PFSK-1 (cell line): ENCODE measurements at regions not wholly inside any gene's neighbourhood (a gene's known extent, or its start where the extent isn't known, plus 50 kb on each side); places are given as distances from the start of the nearest gene placed in this dataset.

ENCODE experiments used
- FOXP2 ChIP-seq: optimal IDR thresholded peaks from 2 replicates; pipeline ENCODE3; 2011; ENCODE audit warnings: borderline replicate concordance, control low read depth, inconsistent platforms; ENCODE audit not compliant: insufficient read depth; ENCODE audit errors: extremely low read length, extremely low read depth
- POLR2AphosphoS5 ChIP-seq: IDR thresholded peaks from 2 replicates; pipeline ENCODE4 v1.6.1; 2012; ENCODE audit warnings: low read depth, mild to moderate bottlenecking, control low read depth, low read length, moderate library complexity
- REST ChIP-seq, 2 experiments: IDR thresholded peaks; 2 replicates each; pipeline versions ENCODE4 v1.6.1 to v1.8.0; 2011 to 2012; ENCODE audit warnings: low read depth in 2 of 2, low read length in 2 of 2, control low read depth in 1 of 2, inconsistent platforms in 1 of 2, mild to moderate bottlenecking in 1 of 2, moderate library complexity in 1 of 2; ENCODE audit not compliant: insufficient read depth in 1 of 2
- SIN3A ChIP-seq: IDR thresholded peaks from 2 replicates; pipeline ENCODE4 v1.6.1; 2012; ENCODE audit warnings: mild to moderate bottlenecking, low read length, moderate library complexity, borderline replicate concordance; ENCODE audit not compliant: insufficient read depth
- TAF1 ChIP-seq: IDR thresholded peaks from 2 replicates; pipeline ENCODE4 v1.6.1; 2012; ENCODE audit warnings: low read length, control low read depth, borderline replicate concordance; ENCODE audit not compliant: insufficient read depth

- no peak for TF ChIP-seq FOXP2
- no peak for TF ChIP-seq TAF1
- TF ChIP-seq SIN3A, result no peak
- TF ChIP-seq REST (IDR thresholded peaks at IDR 0.05; ENCODE audit: insufficient read depth in 1 of 2, low read depth in 2 of 2, low read length in 2 of 2), result no peak
- TF ChIP-seq POLR2AphosphoS5, result no peak
These were observed 119.9 kb upstream of the MAFB start for GRCh38 chr20:40808936-40809335.

DNA sequence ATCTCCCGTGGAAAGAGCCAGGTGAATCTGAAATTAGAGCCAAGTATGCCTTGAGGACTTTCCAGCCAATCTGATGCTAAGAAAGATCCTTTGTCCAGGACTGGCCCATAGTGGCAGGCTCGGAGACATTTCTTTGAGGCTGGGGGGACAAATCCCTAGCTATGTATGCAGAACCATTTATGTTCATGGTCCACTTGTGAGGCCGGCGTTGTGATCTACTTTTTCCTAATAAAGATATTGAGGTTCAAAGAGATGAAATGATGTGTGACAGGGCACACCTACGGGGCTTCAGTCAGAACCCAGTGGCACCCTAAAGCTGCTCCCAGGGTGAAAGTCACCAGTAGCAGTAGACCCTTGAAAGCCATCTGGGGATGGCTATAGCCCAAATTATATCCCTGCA lies 120.3 kb upstream of the MAFB start:
- TF ChIP-seq POLR2AphosphoS5 (no peak), SIN3A (no peak), TAF1 (no peak), FOXP2 (no peak), REST (IDR thresholded peaks at IDR 0.05; ENCODE audit: insufficient read depth in 1 of 2, low read depth in 2 of 2, low read length in 2 of 2) (no peak)

DNA sequence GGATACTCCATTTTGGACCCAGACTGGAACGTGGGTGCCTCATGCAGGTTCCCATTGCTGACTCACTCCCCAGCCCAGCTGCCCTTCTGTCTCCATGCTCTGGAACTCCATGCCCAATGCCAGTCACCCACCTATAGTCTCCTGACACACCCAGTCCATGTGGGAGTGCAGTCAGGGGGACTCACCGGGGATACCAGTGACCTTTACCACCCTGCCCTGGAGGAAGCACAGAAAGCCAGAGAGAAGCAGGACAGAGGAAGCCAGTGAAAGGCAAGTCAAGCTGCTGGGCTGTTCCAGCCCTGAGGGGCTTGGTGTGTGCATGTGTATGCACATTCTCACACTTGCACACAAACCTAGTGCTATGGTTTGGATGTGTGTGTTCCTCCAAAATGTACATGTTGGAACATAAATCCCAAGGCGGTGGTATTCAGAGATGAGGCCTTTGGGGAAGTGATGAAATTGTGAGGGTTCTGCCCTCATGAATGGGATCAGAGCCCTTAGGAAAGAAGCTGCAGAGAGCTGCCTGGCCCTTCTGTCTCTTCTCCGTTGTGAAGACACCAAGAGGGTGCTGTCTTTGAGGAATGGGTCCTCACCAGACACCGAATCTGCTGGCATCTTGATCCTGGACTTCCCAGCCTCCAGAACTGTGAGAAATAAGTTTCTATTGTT lies 121.4 kb upstream of the MAFB start:
- TF ChIP-seq POLR2AphosphoS5, result no peak
- no peak for TF ChIP-seq REST (IDR thresholded peaks at IDR 0.05; ENCODE audit: insufficient read depth in 1 of 2, low read depth in 2 of 2, low read length in 2 of 2)
- no peak for TF ChIP-seq FOXP2

DNA sequence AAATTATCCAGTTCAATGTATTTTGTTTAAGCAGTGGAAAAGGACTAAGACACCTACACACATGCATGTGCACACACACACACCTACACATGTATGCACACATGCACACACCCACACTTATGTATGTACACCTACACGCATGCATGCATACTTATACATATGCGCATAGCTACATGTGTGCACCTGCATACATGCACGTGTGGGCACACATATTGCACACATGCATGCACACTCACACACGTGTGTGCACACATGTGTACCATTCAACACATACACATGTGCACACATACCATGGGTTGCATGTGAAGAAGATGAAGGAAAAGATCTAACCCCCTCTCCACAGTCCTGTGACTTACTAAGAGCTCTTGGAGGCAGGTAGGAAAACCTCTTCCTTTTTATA lies 122.0 kb upstream of the MAFB start:
- TF ChIP-seq REST (IDR thresholded peaks at IDR 0.05; ENCODE audit: insufficient read depth in 1 of 2, low read depth in 2 of 2, low read length in 2 of 2) (no peak), TAF1 (no peak), SIN3A (no peak), FOXP2 (no peak), POLR2AphosphoS5 (no peak)
